ELR (cell line): ENCODE measurements at regions not wholly inside any gene's neighbourhood (a gene's known extent, or its start where the extent isn't known, plus 50 kb on each side); places are given as distances from the start of the nearest gene placed in this dataset.
"Not testable (repeated sequence)": the region's sequence is repeated elsewhere in the genome, so short reads cannot be mapped to it uniquely, and the experiment has no call there.

Source experiments
- DNase-seq: peaks from one replicate; pipeline ENCODE4 v3.0.0-alpha.2; 2015; ENCODE audit warnings: low read depth

- peak; percentile 1 for DNase-seq
These were observed 399.1 kb upstream of the AMELY start for GRCh38 chrY:7310482-7311269.

- DNase-seq: no peak
These were observed 397.3 kb upstream of the AMELY start for GRCh38 chrY:7308816-7309215.

GRCh38 chrY:7302306-7302705 lies 390.8 kb upstream of the AMELY start:
- no peak for DNase-seq

- no peak for DNase-seq
These were observed 388.4 kb upstream of the AMELY start for GRCh38 chrY:7299960-7300359.

GRCh38 chrY:7292113-7292512 lies 380.6 kb upstream of the AMELY start:
- DNase-seq: no peak

GRCh38 chrY:7289889-7290833 lies 378.6 kb upstream of the AMELY start:
- DNase-seq: no peak

GRCh38 chrY:7288611-7289010 lies 377.1 kb upstream of the AMELY start:
- DNase-seq: no peak

GRCh38 chrY:7287963-7288362 lies 376.4 kb upstream of the AMELY start:
- not testable (repeated sequence) for DNase-seq

- no peak for DNase-seq
These were observed 373.8 kb upstream of the AMELY start for GRCh38 chrY:7285388-7285787.

- DNase-seq: no peak
These were observed 371.4 kb upstream of the AMELY start for GRCh38 chrY:7283001-7283400.

GRCh38 chrY:7280151-7280740 lies 368.7 kb upstream of the AMELY start:
- DNase-seq: not testable (repeated sequence)

GRCh38 chrY:7275751-7276150 lies 364.2 kb upstream of the AMELY start:
- peak; percentile 15 for DNase-seq

- peak; percentile 15 for DNase-seq
These were observed 363.5 kb upstream of the AMELY start for GRCh38 chrY:7275014-7275413.

- peak; percentile 37 for DNase-seq
These were observed 362.9 kb upstream of the AMELY start for GRCh38 chrY:7274369-7274913.

GRCh38 chrY:7273587-7274203 lies 362.1 kb upstream of the AMELY start:
- DNase-seq: peak; percentile 74

- DNase-seq: peak; percentile 65
These were observed 361.1 kb upstream of the AMELY start for GRCh38 chrY:7272556-7273195.

- no peak for DNase-seq
These were observed 352.2 kb upstream of the AMELY start for GRCh38 chrY:7263773-7264172.

- DNase-seq: no peak
These were observed 351.0 kb upstream of the AMELY start for GRCh38 chrY:7262531-7262930.

GRCh38 chrY:7261254-7261653 lies 349.7 kb upstream of the AMELY start:
- DNase-seq: no peak

GRCh38 chrY:7240101-7240500 lies 328.5 kb upstream of the AMELY start:
- no peak for DNase-seq

GRCh38 chrY:7211971-7212370 lies 300.4 kb upstream of the AMELY start:
- DNase-seq: no peak
